ENCODE measurements at regions not wholly inside any gene's neighbourhood (a gene's known extent, or its start where the extent isn't known, plus 50 kb on each side); places are given as distances from the start of the nearest gene placed in this dataset.

DNA sequence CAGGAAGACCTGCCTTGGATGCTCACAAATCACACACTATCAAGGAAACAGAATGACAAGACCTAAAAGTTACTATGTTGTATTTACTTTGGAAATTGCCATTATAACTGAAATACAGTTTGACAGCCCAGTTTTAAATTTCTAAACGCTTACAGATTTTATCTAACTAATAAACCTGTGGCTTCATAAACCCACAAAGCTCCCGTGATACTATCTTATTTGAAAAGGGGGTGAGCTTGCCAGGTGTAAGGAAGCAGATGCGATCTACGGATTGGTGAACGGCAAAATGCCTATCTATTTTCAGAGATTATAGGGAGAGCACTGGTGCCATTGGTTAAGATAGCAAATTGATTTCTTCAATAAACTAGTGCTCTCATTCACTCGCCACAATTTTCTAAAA is 485.5 kb downstream of the BCAT1 start:
- DNase-seq: no peak

DNA sequence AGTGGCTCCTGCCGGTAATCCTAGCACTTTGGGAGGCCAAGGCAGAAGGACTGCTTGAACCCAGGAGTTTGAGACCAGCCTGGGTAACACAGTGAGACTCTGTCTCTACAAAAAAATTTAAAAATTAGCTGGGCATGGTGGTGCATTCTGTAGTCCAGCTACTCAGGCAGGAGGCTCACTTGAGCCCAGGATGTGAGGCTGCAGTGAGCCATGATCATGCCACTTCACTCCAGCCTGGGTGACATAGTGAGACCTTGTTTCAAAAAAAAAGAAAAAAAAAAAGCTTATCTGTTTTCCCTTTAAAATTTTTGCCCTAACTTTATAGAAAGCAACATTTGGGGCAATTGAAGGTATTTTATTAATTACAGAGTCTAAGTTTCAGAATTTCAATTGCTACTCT is 486.0 kb downstream of the BCAT1 start:
- DNase-seq: no peak

DNA sequence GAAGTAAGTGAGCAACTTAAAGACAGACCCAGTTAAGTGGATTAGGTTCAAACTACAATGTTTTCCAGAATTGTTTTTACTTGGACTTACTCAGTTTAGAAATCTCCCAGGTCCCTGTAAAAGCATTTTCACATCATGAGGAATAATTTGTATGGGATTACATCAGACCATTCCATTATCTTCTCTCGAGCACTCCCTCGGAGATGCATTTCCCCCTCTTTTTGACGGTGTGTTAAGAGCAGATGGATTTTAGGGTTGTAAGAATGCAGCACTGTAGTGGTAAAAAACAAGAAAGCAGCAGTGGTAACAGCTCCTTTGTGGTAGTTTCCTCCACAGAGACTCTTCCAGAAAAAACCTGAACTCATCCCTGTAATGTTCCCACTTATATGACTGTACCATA is 488.4 kb downstream of the BCAT1 start:
- DNase-seq: no peak

DNA sequence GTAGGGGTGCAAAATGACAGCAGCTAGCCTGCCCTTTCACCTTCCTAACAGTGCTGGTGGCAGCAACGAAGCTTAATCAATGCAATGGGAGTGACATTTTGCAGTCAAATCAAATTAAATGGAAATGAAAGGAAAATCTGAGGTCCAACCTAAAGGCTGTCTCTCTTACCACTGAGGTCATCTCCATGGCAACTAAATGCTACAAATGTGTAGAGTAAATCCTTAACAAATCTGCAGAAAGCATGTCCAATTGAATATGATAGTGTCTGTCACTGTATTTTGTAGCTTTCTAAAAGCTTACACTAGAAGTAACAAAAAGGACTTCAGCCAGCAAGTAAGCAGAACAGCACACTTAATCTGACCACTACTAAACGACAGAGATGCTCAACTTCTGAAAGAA is 488.8 kb downstream of the BCAT1 start:
- DNase-seq: no peak

DNA sequence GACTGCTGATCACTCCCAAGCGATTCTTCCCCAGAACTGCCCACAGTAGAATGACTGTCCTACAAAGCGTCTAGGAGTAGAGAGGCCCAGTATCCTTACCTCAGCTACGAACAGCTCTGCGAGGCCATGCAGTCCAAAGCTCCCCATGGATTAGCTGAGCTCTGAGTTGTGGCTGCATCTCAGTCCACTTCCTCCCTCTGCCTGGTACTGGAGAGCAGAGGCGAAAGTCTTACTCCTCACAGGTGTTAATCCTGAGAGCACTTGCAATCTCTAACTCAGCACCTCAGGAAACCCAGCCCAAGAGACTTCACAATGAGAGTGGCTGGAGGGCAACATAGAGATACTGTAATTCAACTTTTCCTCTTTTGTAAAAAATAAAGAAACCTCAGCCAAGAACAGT is 493.1 kb downstream of the BCAT1 start:
- DNase-seq: no peak

DNA sequence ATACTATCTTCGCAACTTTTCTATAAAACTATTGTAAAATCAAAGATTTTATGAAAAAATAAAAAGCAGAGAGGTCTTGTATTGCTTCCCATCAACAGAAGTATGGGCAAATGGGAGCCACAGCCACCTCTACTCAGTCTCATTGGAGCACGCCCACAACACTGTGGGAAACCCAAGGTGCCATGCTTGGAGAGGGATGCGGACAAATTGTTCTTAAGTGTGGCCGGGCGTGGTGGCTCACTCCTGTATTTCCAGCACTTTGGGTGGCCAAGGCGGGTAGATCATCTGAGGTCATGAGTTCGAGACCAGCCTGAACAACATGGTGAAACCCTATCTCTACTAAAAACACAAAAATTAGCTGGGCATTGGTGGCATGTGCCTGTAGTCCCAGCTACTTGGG is 498.2 kb upstream of the SOX5 start:
- no peak for DNase-seq

DNA sequence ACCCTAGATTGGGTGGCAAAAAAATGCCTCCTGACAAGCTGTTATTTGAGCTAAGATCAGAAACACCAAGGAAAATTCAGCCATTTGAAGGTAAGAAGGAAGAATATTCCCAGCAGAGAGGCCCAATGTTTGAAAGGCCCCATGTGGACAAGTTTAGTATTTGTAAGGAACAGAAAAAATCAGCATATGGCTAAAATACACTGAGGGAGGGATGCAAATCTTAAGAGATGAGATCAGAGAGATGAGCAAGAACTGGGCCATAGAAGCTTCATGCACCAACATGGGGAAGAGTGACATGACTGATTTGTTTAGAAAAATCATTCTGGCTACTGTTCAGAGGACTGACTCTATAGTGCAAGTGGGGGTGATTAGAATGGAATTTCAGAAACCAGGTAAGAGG is 496.8 kb upstream of the SOX5 start:
- DNase-seq: no peak

DNA sequence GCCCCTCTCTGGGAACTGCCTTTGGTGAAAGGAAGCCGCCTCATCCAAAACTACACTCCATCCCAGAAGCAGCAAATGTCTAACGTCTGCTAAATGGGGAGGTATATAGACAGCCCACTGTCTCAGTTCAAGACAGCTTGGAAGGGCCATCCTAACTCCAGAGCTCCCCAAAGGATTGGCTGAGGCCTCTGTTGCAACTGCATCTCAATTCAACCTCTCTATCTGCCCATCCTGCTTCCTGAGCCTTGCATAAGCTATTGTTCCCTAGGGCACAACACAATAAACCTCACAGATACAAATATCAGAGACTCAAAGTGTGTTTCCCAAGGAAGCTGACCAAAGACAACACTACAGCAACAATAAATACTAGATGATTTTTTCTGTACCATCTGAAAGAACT is 495.2 kb upstream of the SOX5 start:
- no peak for DNase-seq

DNA sequence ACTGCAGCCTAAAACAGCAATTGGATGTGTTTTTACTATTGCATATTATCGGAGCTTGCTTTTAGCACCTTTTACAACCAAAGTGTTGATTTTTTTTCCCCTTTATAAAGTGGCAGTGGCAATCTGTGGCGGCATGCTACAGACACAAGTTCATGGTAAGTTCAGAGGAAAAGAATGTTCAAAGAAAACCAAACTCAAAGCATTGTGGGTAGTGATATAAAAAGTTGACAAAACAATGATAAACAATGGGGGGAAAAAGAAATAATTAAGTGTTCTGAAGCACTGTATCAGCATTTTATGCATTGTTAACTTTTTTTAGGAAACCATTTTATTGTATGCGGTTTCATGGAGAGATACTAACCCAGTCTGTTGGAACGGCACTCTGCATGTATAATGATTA is 492.0 kb upstream of the SOX5 start:
- DNase-seq: no peak

DNA sequence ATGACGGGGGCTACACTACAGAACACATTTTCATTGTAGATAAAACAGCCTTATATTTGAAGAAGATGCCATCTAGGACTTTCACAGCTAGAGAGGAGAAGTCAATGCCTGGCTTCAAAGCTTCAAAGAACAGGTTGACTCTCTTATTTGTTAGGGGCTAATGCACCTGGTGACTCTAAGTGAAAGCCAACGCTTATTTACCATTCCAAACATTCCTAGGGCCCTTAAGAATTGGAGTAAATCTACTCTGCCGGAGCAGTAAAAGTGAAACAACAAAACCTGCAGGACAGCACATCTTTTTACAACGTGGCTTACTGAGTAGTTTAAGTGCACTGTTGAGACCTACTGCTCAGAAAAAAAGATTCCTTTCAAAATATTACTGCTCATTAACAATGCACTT is 487.2 kb upstream of the SOX5 start:
- DNase-seq: no peak

DNA sequence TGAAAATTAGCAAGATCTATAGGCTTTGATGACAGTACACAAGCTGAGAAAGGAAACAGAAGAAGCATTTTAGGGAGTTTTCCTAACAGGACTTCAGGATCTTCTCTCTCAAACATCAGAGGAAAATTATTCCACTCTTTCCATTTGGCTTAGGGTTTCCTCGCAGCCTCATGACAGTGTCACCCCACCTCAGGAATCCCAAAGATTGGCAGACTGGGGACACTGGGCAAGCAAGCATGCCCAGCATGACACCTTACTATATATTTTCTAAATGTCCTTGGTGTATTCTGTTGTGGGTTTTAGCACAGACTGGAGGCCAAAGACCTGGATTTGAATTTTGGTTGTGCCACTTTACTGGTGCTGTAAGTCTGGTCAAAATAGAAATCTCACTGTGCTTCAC is 482.4 kb upstream of the SOX5 start:
- no peak for DNase-seq

DNA sequence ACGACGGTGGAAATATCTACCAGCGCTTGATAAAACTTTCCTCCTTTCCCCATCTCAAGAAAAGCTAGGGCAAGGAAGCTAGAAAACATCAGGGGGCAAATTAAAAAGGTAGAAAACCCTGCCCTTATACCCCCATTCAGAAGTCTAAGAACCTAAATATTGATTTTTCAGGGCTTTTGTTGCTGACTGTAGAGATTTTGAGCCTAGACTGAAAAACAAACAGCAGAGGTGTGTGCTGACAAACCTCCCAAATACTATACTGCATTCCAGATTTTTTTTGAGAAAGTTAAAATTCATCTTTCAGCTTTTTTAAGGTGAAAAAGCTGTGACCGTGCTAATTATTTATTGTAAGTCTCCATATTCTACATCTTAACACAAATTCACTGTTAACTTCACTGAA is 478.3 kb upstream of the SOX5 start:
- DNase-seq: no peak

DNA sequence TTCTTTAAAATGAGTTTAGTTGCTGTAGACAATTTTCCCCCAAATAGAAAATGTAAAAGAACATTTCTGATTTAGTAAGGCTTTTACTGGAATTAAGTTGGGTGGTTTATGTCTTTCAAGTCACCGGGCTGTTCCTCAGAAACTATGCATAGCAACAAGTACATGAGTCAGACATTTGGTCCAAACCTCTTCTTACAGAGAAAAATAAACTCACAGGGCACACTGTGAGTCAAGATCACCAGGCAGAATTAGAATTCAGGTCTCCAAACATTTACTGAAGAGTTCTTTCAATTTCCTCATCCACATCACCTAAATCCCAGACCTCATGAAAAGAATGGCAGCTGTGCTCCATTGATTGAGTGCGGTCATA is 476.1 kb upstream of the SOX5 start:
- DNase-seq: no peak

DNA sequence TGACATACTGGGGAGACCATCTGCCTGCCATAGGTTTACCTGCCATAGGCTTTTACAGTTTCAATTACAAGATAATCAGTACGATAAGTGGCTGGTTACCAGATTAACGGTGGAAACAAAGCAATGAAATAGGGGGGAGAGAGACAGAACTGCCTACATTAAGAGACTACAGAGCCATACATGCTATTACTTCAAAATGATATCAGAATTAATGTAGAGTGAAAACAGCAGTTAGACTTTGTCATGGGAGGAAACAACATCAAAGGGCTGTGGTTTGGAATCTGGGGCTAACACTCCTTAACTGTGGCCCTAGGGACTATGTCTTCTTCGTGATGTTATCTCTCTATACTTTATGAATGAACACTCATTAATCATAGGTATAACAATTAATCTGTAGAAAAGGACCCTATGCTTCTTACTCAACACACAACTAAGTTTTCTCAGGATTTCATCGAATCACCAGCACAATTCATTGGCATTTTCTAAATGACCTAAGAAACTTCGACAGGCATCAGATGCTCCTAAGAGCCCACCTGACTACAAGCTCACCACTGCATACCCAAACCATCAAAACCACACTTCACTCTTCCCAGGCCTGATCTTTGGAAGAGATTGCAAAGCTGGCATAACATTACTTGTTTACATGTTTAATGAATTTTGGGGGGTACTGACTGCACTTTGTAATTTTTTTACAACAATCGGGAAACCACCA is 475.6 kb upstream of the SOX5 start:
- DNase-seq: no peak

DNA sequence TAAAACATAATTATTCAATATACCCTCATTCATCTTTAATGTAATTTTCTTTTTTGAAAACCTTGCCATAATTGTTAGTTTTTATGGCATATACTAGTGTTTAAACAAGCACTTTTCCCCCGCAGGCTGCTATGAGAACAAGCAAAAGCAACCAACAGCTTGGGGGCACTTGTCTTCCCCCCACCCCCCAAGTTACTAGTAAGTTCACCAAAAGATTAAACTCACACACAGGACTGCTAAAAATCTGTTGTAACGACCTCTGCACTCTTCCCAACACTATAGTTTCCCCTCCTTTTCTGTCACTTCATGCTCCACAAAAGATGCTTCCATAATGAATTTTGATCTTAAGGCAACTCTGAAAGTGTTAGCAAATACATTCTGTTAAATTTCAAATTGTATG is 474.9 kb upstream of the SOX5 start:
- DNase-seq: no peak

DNA sequence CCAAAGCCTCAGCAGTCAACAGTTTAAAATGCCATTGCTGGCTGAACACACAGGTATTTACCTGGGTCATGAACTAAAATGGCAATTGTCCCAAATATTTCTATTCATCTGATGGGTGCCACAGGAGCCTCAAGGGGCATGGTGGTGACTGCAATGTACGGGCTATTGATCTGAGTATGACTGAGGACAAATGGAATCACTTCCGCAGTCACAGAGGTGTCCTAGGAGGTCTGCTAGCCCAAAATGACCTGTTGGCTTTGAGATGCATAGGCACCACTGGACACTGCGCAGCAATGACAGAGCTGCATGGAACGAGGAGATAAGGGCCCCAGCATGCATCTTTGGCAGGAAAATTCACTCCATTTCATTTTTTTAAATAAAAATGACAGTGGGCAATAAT is 474.1 kb upstream of the SOX5 start:
- DNase-seq: no peak

DNA sequence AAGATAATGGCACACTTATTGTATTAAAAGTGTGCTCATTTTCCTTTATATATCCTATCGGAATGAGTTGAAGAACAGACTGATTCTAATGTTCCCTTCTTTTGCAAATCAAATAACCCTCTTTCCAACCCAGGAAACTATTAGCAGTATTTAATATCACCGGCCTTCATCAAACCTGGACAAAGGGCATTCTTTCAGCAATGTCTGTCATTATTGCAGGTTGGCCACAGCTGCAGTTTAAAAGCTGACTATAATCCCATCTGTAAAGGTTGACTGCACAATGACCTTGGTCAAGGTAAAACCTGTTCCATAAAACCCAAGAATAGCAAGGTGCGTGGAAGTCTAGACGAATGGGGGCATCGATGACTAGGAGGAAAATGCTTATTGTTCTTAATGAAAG is 472.3 kb upstream of the SOX5 start:
- no peak for DNase-seq

DNA sequence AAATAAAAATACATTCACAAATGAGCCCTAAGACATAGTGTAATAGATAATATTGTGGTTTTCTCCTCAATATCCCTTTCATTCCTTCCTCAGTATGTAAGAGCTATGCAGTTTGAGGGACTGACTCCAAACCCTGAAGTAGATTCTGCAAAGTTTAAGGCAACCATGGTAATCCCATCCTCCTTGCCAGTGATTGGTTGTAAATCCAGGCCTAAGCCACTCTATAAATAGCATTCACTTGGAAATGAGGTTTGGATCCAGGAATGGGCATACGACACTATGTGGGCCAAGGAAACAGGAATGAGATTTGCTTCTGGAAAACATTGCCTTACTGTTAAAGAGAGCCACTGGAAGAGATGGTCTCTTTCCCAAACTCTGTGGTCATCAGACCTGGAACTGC is 468.7 kb upstream of the SOX5 start:
- DNase-seq: no peak

DNA sequence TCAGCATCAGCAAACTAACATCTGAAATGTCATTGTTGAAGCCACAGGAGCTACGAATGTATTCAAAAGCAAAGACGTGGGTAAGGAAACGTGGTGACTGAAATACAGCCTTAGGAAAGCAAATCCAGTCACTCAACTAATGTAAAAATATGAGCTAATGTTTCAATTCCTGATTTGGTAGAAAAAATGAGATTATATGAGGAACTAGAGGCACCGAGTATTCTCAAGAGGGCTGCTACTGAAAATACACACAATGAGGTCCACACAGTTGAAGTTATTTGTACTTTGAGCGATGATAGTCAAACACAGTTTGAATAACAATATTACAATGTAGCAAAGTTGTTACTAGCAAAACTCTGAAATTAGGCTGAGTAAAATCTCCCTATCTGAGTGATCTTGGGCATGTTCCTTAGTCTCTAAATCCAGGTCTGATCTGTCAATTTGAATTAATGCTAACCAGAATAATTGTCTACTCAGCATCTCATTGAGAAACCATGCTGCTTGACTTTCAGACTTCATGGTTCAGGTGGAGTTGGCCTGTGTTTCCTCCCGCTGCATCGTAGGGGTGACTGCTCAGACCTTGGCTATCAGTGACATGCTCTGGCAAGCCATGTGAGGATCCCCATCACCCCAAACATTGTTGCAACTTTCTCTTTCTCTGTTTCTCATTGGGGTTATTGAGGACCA is 467.1 kb upstream of the SOX5 start:
- no peak for DNase-seq

DNA sequence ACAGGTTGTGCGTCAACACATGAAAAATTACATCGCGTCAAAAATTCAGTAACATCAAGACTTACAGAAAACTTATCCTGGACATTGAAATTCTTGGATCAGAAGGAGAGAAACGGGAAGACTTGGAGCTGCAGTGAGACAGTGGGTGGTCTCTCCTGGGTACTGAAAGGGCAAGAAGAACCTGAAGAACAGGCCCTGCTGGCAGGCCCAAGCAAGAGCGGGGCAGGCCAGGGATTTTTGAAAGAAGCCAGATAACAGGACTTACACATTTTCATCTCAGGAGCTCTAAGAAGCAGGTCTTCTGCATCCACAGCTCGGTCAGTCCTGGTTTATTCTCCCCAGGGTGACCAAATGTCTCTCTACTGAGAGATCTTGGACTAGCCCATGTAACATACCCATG is 466.5 kb upstream of the SOX5 start:
- DNase-seq: no peak

DNA sequence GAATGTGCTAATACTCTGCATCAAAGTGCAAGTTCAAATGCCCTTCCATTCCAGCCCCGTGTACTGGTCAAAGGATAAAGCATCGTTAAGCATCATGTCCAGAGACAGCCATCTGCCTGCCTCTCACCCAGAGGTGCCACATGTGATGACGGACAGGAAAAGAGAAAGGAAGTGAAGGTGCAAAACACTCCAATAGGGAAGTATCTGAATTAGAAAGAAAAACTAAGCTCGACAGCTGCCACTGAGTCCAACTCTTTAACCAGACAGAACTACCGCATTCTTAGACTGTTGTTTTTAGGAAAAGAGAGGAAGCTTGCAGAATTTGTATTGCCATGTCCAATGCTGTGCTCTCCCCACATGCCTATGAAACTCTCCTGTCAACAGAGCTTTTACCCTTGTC is 465.0 kb upstream of the SOX5 start:
- no peak for DNase-seq

DNA sequence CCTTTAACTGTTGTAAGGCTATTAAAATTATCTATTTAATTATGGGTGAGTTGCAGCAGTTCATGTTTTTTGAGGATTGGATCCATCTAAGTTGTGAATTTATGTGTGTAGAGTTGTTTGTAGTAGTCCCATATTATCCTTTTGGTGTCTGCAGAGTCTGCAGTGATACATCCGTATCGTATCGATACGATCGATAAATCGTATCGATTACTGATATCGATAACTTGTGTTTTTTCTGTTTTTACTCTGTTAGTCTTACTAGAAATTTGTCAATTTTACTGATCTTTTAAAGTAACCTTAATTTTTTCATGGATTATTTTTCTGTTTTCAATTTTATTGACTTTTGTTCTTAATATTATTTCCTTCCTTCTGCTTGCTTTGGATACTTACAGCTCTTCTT is 462.5 kb upstream of the SOX5 start:
- DNase-seq: no peak

DNA sequence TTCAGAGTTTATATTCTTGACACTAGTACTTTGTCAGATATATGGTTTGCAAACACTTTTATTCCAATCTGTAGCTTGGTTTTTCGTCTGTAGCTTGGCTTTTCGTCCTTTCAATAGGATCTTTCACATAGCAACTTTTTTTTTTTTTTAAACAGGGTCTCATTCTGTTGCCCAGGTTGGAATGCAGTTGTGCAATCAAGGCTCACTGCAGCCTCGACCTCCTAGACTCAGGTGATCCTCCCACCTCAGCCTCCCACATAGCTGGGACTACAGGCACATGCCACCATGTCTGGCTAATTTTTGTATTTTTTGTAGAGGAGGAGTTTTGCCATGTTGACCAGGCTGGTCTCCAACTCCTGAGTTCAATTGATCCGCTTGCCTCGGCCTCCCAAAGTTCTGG is 460.4 kb upstream of the SOX5 start:
- no peak for DNase-seq

DNA sequence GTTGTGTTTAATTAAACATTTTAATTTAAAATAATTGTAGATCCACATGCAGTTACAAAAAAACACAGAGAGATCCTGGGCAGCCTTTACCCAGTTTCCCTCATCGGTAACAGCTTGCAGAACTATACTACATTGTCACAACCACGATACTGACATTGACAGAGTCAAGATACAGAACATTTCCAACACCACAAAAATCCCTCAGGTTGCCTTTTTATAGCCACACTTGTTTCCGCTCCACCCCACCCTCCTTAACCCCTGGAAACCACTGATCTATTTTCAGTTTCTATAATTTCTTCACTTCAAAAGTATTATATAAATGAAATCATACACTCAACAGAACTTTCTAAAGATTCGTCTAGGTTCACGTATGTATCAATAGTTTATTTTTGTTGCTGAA is 458.8 kb upstream of the SOX5 start:
- DNase-seq: no peak

DNA sequence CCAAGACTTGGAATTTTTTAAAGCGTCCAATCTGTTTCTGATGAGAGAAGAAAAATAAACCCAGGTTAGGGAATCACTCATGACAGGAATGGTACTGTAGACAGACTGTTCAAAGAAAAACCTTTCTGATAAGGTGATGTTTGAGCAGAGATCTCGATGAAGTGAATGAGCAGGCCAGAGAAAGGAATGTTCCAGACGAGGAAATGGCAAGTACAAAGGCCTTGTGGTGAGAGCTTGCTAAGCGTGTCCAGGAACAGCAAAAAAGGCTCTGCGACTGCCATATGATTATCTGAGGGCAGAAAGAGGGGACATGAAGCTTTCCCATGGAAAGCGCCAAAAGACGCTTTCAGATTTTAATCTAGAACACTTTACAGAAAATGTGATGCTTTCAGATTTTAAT is 458.4 kb upstream of the SOX5 start:
- DNase-seq: no peak
